GM19025 (cell line): ENCODE measurements at regions not wholly inside any gene's neighbourhood (a gene's known extent, or its start where the extent isn't known, plus 50 kb on each side); places are given as distances from the start of the nearest gene placed in this dataset.
"Not testable (repeated sequence)": the region's sequence is repeated elsewhere in the genome, so short reads cannot be mapped to it uniquely, and the experiment has no call there.

Experiments
- ATAC-seq: cut with Tn5 transposase; IDR thresholded peaks from one replicate; pipeline ENCODE4 v1.9.1; 2021; ENCODE audit warnings: mild to moderate bottlenecking, low read depth, moderate library complexity; ENCODE audit not compliant: unreplicated experiment

DNA sequence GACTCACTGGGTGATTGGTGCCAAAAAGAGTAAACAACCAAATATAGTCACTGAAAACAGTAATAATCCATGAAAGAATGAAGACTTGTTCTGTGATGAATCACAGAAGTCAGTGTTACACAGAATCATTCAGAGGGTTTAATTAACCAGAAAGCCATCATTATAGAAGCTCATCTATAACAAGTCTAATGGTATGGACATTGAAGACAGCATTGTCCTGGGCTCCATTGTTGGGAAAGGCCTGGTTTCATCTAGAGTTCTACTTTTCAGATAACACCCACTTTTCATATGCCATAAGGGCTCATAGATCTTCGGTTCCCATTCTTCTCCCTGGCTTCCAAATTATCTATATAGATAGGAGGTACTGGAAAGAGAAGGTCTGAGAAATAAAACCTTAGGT, 80.3 kb upstream of the ZWINT start:
- not testable (repeated sequence) for ATAC-seq
